Globus pallidus (tissue), 1 donor: ENCODE measurements at regions not wholly inside any gene's neighbourhood (a gene's known extent, or its start where the extent isn't known, plus 50 kb on each side); places are given as distances from the start of the nearest gene placed in this dataset.
"Not testable (repeated sequence)": the region's sequence is repeated elsewhere in the genome, so short reads cannot be mapped to it uniquely, and the experiment has no call there.

Experiments used
- DNase-seq: peaks from one replicate; pipeline ENCODE4 v3.0.0-alpha.2; 2015; ENCODE audit warnings: low spot score

DNA sequence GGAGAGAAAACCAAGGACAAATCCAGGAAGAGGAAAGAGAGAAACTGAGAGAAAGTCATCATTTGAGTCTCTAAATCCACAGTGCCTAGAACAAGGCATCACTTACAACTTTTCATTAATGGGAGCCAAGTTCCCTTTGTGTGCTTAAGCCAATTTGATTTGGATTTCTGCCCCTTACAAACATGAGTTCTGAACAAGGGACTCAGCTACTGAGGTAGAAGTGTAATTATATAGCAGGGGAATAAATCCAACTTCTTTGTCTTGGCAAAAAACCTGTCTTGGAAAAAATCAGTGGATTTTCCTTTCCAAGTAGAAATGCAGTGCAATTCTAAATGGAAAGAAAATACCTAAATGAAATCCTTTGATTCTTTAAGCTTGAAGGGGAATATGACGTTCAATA is 307.2 kb upstream of the CNTN3 start:
- DNase-seq, result no peak

DNA sequence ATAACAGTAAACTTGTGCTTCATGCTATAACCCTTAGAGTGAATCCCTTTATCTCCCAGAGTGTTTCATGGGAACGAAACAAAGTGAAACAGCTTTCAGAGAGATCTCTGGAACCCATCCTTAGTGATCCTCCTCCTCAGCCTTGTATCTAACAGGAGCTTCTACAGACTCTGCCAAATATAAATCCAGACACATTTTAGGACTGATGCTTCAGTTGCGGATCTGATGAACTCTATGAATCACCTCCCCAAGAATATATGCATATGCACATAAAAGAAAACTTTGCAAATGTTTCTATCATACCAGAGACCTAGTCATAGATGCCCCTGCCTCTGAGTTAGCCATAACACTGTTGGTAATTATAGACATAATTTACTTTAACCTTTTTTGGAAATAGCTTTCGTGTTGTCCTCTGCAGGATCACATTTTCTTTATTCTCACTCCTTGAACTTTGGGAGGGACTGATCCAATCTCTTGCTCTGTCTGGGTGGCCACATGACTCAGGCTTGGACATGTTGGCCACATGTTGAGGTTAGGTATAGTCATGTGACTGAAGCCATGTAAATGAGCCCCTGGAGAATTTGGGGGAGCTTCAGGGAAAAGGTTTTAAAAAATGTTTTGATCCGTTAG is 306.4 kb upstream of the CNTN3 start:
- DNase-seq, result no peak

GRCh38 chr3:74916696-74917095 is 302.2 kb upstream of the CNTN3 start:
- DNase-seq, result no peak

GRCh38 chr3:74906181-74906580 is 291.7 kb upstream of the CNTN3 start:
- DNase-seq, result no peak

- no peak for DNase-seq
These were observed 291.0 kb upstream of the CNTN3 start for GRCh38 chr3:74905478-74905877.

DNA sequence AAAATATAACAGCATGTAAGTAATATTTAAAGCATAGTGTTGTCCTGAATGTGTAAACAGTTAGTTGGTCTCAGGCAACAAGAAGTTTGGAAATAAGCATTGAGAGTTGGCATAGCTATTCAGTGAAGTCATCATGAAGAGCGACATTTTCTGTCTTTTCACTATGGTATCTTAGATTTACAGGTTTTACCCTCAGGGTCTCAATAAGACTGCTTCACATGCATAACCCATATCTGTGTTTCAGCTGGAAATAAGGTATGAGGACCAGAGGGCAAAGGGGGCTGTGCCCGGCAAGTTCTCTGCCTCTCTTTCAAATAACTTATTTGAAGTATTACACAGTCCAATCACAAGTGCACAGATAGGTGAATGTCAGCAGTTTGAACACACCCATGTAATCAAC is 290.2 kb upstream of the CNTN3 start:
- no peak for DNase-seq

DNA sequence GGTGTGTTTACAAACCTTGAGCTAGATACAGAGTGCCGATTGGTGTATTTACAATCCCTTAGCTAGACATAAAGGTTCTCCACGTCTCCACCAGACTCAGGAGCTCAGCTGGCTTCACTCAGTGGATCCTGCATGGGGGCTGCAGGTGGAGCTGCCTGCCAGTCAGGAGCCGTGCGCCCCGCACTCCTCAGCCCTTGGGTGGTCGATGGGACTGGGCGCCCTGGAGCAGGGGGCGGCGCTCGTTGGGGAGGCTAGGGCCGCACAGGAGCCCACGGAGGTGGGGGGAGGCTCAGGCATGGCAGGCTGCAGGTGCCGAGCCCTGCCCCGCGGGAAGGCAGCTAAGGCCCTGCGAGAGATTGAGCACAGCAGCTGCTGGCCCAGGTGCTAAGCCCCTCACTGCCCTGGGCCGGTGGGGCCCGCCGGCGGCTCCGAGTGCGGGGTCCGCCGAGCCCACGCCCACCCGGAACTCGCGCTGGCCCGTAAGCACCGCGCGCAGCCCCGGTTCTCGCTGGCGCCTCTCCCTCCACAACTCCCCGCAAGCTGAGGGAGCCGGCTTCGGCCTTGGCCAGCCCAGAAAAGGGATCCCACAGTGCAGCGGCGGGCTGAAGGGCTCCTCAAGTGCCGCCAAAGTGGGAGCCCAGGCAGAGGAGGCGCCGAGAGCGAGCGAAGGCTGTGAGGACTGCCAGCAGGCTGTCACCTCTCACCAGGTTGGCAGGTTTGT is 285.5 kb upstream of the CNTN3 start:
- DNase-seq, result not testable (repeated sequence)

- no peak for DNase-seq
These were observed 282.5 kb upstream of the CNTN3 start for GRCh38 chr3:74897006-74897405.

GRCh38 chr3:74891312-74891711 is 276.9 kb upstream of the CNTN3 start:
- no peak for DNase-seq

GRCh38 chr3:74883690-74884089 is 269.2 kb upstream of the CNTN3 start:
- DNase-seq, result no peak

GRCh38 chr3:74883222-74883621 is 268.8 kb upstream of the CNTN3 start:
- no peak for DNase-seq

DNA sequence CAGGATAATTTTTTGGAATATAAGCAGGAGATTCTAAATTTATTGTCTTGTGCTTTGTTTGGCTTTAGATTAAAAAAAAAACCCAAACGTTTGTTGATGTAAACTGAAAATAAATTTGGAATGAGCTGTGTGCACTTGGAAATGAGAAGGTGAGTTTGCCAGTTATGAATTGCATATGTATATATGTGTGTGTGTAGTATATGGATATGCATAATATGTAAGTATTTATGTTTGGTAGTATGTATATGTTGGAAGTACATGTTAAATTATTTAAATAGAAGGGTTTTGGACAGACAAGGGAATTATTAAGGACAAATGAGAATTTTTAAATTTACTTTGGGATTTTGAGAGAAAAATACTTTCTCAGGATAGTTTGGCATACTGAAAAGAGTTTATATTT is 265.8 kb upstream of the CNTN3 start:
- DNase-seq, result no peak

DNA sequence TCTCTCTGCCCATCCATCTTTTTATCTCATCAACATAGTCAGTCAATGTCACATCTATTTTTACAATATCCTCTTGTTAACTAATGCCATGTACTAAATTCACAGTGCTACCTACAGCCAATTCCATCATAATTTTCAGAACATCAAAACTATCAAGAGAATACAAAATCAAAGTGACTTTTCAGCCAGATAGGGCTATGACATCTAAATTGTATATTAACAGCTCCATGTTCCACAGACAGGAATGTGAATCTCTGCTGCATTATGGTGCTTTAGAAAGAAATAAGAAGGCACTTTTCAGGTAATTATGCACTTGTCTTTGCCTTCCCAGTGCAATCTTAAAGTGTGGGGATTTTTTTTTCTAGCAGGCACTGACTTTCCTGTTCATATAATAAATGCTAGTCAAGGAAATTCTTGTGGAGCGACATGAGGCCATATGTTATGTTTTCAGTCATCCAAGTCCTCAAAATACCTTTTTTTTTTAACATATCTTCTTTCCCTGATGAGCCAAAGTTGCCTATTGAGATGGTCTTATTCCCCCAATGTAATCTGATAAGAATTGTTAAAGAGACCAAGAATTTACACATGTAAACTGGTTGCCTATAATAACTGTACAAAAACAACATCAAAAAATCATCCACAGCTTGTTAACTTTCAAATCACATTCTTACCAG is 252.0 kb upstream of the CNTN3 start:
- no peak for DNase-seq

DNA sequence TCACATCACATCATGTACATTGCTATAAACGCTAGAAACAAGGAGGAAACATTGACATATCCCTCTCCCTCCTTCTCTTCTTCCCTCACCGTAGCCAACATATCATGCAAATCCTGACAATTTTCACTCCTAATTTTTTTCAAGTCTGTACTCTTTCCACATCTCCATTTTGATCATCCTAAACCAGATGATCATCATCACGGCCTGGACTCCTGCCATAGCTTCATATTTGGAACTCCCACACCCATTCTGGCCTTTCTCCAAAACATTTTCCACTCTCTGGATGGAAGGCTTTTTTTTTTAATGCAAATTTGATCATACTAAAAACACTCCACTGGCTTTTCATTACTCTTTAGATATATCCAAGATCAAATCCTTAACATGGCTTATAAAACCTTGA is 248.0 kb upstream of the CNTN3 start:
- no peak for DNase-seq

- no peak for DNase-seq
These were observed 246.8 kb upstream of the CNTN3 start for GRCh38 chr3:74861211-74861610.

GRCh38 chr3:74858086-74858485 is 243.6 kb upstream of the CNTN3 start:
- no peak for DNase-seq

DNA sequence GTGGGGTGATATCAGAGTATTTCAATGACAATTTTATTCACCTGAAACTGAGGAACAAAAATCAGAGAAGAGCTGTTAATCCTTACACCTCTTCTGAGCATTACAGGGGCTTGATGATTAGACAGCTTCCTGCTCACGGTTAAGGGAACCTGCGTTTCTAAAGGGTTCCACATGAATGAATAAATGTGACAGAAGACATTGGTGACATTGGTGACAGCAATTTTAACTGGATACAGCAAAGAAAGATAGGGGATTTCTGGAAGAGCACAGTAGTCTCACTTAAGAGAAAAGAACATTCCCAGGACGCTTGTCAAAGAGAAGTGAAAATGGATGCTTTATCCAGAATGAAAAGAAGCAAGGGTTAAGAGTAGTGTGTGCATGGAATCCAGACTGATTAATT is 235.9 kb upstream of the CNTN3 start:
- no peak for DNase-seq

DNA sequence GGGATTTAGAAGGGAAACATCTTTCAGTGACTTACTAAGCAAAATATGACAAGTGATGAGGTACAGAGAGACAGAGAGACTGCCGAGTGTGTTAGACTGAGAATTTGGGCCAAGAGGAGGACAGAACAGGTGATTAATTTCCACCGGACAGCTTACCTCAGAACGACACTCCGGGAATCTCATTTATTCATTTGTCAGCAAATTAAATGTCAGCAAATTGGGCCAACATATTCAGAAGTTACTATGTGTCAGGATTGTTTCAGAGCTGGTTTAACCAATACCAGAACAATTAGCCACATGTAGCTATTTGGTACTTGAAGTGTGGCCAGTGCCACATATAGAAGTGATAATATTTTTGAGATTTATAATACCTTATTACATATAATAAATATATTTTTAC is 232.6 kb upstream of the CNTN3 start:
- no peak for DNase-seq

GRCh38 chr3:74845081-74845480 is 230.6 kb upstream of the CNTN3 start:
- DNase-seq, result no peak

DNA sequence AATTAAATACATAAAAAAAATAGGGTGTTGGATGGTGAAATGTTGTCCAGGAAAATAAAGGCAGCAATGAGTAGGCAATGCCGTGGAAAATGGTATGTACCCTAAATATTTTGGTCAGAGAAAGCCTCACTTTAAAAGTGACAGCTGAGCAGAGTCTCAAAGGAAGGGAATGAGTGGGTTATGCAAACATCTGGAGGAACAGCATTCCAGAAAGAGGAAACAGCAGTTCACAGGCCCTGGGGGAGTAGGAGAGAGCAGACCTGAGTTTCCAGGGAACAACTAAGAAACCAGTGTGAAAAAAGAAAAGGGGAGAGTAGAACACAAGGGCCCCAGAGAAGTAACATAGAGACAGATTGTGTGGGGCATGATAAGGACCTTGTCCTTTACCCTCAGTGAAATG is 230.0 kb upstream of the CNTN3 start:
- no peak for DNase-seq

- DNase-seq, result no peak
These were observed 228.2 kb upstream of the CNTN3 start for GRCh38 chr3:74842649-74843048.

DNA sequence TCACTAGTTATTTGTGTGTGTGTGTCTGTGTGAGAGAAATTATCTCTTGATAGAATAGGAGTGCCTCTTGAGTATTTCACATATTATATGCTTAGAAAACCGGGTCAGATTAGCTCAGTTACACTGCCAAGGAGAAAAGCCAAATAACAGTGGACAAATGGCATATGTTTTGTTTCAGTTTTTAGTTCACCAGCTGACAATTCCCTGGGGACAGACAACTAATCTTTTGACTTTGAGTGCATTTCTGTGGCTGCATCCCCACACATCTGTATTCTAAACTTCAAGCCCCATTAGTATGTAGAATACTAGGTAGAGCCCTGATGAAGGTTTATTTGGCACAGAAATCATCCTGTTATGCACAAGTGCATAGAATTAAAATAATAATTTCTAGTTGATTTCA is 227.7 kb upstream of the CNTN3 start:
- no peak for DNase-seq

GRCh38 chr3:74839566-74839965 is 225.1 kb upstream of the CNTN3 start:
- no peak for DNase-seq

DNA sequence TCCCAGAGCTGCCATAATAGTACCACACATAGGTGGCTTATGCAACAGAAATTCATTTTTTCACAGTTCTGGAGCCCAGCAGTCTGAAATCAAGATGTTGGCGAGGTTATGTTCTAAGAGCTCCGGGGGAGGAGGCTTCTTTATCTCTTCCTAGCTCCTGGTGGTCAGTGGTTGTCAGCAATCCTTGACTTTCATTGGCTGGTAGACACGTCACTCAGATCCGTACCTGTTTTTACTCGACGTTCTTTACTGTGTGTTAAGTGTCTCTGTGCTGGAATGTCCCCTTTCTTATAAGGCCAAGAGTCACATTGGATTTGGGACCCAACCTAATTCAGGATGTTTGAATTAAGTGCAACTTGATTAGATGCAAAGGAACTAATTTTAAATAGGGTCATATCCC is 218.5 kb upstream of the CNTN3 start:
- DNase-seq, result no peak
